Right lobe of liver (tissue), 6 donors: ENCODE measurements at regions not wholly inside any gene's neighbourhood (a gene's known extent, or its start where the extent isn't known, plus 50 kb on each side); places are given as distances from the start of the nearest gene placed in this dataset.

Experiments
- ATAC-seq, 4 donors: fragments of 200-7000 bp; cut with Tn5 transposase; one replicate each; pipeline ENCODE4 v1.9.1; 2020; ENCODE audit warnings: mild to moderate bottlenecking in 4 of 4, moderate library complexity in 4 of 4
- DNase-seq, 3 donors: peaks; one replicate each; pipeline ENCODE4 v3.0.0-alpha.2; 2020
- H3K27ac ChIP-seq, 3 donors: fragments of 200-600 bp; one replicate each; pipeline ENCODE4 v1.8.0; 2022
- H3K27me3 ChIP-seq, 2 donors: fragments of 200-600 bp; one replicate each; pipeline ENCODE4 v1.8.0; 2022
- H3K36me3 ChIP-seq, 4 donors: fragments of 200-600 bp; sonication (generic) in 1 of 4; one replicate each; pipeline versions ENCODE4 v1.5.1 to v1.8.0; 2017 to 2022; ENCODE audit warnings: control low read depth in 1 of 4
- H3K4me1 ChIP-seq, 4 donors: fragments of 200-600 bp; sonication (generic) in 1 of 4; one replicate each; pipeline versions ENCODE4 v1.5.1 to v1.8.0; 2017 to 2022; ENCODE audit warnings: control low read depth in 1 of 4
- H3K4me3 ChIP-seq, 3 donors: fragments of 200-600 bp; one replicate each; pipeline ENCODE4 v1.8.0; 2022
- H3K9me3 ChIP-seq, 4 donors: fragments of 200-600 bp; sonication (generic) in 1 of 4; one replicate each; pipeline versions ENCODE4 v1.5.1 to v1.8.0; 2017 to 2022; ENCODE audit warnings: control low read depth in 1 of 4
- POLR2A ChIP-seq: fragments of 450-650 bp; IDR thresholded peaks from one replicate; pipeline ENCODE4 v1.6.1; 2017; ENCODE audit warnings: antibody characterized with exemption, mild to moderate bottlenecking
- WGBS: methylation state at CpG from one replicate; pipeline ENCODE4 v1.1.6; 2018; ENCODE audit warnings: low coverage, low lambda C conversion rate; ENCODE audit not compliant: insufficient coverage; ENCODE audit errors: missing lambda C conversion rate; 5-methylcytosine and 5-hydroxymethylcytosine counted together
- intact Hi-C, 2 donors: fragments of 100-400 bp; cut with DNase I; formaldehyde crosslinking; loops; one replicate each; pipeline versions ENCODE4 v1.11.2 to v1.14.1; 2022
- TF ChIP-seq, protein P1 (sequence below), 4 donors: fragments of 200-600 bp in 3 of 4; fragments of 450-650 bp in 1 of 4; IDR thresholded peaks; one replicate each; pipeline versions ENCODE4 v1.5.1 to v1.8.0; 2016 to 2022; ENCODE audit warnings: antibody characterized with exemption in 4 of 4, mild to moderate bottlenecking in 2 of 4
- donor health status: DM: no; HTN: yes; CAD: no.
- donor health status: DM: no; HTN: no; CAD: no.
- donor health status: DM: no; HTN: no; CAD: no.
- donor health status: DM: no; HTN: yes; CAD: no.
- donor health status: DM: no; HTN: yes; CAD: no.

DNA sequence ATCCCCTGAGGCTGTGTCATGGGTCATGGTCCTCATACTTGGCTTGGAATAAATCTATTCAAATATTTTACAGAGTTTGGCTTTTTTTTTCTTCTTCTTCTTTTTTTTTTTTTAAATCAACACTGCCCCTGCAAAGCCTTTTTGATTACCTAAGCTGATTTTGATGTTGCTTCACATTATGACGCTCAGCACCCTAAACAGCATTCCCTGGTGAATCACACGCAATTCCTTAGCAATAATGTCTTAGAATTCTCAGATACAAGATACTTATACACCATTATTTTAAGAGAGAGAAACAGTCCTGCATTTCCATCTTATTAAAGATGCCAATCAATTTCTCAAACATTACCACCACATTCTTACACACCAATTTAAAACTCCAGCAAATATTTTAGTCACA, 323.7 kb upstream of the IGFBP3 start:
- H3K4me1 ChIP-seq, result no peaks in the 10 kb centered on the region
- no peak overlapping the region for H3K27ac ChIP-seq
- H3K4me3 ChIP-seq, result no peak overlapping the region
- WGBS, result 46% methylated on average over 2 of the region's 2 CpGs
- no peak for TF ChIP-seq POLR2A
- TF ChIP-seq, protein P1, sequence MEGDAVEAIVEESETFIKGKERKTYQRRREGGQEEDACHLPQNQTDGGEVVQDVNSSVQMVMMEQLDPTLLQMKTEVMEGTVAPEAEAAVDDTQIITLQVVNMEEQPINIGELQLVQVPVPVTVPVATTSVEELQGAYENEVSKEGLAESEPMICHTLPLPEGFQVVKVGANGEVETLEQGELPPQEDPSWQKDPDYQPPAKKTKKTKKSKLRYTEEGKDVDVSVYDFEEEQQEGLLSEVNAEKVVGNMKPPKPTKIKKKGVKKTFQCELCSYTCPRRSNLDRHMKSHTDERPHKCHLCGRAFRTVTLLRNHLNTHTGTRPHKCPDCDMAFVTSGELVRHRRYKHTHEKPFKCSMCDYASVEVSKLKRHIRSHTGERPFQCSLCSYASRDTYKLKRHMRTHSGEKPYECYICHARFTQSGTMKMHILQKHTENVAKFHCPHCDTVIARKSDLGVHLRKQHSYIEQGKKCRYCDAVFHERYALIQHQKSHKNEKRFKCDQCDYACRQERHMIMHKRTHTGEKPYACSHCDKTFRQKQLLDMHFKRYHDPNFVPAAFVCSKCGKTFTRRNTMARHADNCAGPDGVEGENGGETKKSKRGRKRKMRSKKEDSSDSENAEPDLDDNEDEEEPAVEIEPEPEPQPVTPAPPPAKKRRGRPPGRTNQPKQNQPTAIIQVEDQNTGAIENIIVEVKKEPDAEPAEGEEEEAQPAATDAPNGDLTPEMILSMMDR (IDR thresholded peaks at IDR 0.05), result no peak
- no peaks in the 10 kb centered on the region for H3K9me3 ChIP-seq
- no peak for DNase-seq
- no peak for ATAC-seq
- H3K27me3 ChIP-seq, result no peaks in the 10 kb centered on the region
- intact Hi-C loops, result no loop called here
- no peaks in the 10 kb centered on the region for H3K36me3 ChIP-seq

DNA sequence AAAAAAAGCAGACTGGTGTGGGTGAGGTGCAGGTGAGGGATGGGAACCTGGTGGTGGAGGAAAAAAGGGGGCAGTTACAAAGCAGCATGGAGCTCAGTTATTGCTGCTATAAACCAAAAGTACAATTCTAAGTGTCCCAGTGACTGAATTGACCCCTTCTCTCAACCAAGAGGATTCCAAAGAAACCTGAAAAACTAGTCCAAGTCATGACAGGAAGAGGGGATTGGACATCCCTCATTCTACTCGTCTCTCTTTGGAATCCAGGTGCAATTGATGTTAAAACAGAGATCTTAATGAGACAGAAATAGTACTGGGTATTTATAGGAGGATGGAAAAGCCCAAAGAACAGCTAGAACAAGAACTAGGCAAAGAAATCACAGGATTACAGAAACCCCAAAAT, 322.3 kb upstream of the IGFBP3 start:
- H3K27me3 ChIP-seq, result no peaks in the 10 kb centered on the region
- no peaks in the 10 kb centered on the region for H3K4me1 ChIP-seq
- H3K36me3 ChIP-seq, result no peaks in the 10 kb centered on the region
- ATAC-seq, result no peak
- DNase-seq, result no peak
- WGBS, result 29% methylated on average over 1 of the region's 1 CpG
- no peak overlapping the region for H3K27ac ChIP-seq
- no peaks in the 10 kb centered on the region for H3K9me3 ChIP-seq
- H3K4me3 ChIP-seq, result no peak overlapping the region
- intact Hi-C loops, result no loop called here
- TF ChIP-seq, protein P1 (IDR thresholded peaks at IDR 0.05), result no peak
- no peak for TF ChIP-seq POLR2A

DNA sequence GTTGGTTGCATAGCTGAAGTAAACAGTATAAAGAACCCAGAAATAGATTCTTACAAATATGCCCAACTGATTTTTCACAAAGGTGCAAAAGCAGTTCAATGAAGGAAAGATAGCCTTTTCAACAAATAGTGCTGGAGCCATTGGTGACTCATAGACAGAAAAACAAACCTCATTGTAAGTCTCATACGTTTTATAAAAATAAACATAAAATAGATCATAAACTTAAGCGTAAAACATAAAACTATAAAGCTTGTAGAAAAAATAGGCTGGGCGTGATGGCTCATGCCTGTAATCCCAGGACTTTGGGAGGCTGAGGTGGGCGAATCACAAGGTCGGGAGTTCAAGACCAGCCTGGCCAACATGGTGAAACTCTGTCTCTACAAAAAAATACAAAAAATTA, 318.8 kb upstream of the IGFBP3 start:
- Histone ChIP-seq H3K27me3 (no peaks in the 10 kb centered on the region), H3K4me1 (no peaks in the 10 kb centered on the region), H3K9me3 (no peaks in the 10 kb centered on the region), H3K4me3 (no peak overlapping the region), H3K36me3 (no peaks in the 10 kb centered on the region), H3K27ac (no peak overlapping the region)
- ATAC-seq (no peak), DNase-seq (no peak)
- TF ChIP-seq, protein P1 (IDR thresholded peaks at IDR 0.05), result no peak
- TF ChIP-seq POLR2A, result no peak
- intact Hi-C loops, result no loop called here
- WGBS, result 91% methylated on average over 5 of the region's 5 CpGs

DNA sequence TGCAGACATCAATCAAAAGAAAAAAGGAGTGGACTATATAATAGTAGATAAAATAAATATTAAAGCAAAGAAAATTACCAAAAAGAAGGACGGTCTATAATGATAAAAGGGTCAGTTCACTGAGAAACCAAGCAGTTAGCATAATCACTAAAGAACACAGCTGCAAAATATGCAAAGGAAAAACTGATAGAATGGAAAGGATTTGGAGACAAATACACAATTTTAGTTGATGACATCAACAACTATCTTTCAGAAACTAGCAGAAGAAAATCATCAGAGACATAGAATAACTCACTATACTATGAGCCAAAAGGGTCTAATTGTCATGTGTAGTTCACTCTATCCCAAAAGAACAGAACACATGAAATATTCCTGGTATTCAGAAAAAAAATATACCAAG, 316.4 kb upstream of the IGFBP3 start:
- Histone ChIP-seq H3K27ac (no peak overlapping the region), H3K27me3 (no peaks in the 10 kb centered on the region), H3K9me3 (no peaks in the 10 kb centered on the region), H3K4me3 (no peak overlapping the region), H3K36me3 (no peaks in the 10 kb centered on the region), H3K4me1 (no peaks in the 10 kb centered on the region)
- WGBS, result 64% methylated on average over 1 of the region's 1 CpG
- intact Hi-C loops, result no loop called here
- ATAC-seq (no peak), DNase-seq (no peak)
- TF ChIP-seq, protein P1 (IDR thresholded peaks at IDR 0.05), result no peak
- no peak for TF ChIP-seq POLR2A

GRCh38 chr7:46233585-46234329, 312.7 kb upstream of the IGFBP3 start:
- H3K27me3 ChIP-seq, result no peaks in the 10 kb centered on the region
- intact Hi-C loops, result no loop called here
- 80% methylated on average over 1 of the region's 1 CpG for WGBS

More at GRCh38 chr7:46233585-46234329, 312.7 kb upstream of the IGFBP3 start:
- Histone ChIP-seq H3K4me3 (no peak overlapping the region), H3K9me3 (no peaks in the 10 kb centered on the region), H3K27ac (no peak overlapping the region), H3K36me3 (no peaks in the 10 kb centered on the region), H3K4me1 (no peaks in the 10 kb centered on the region)
- no peak for TF ChIP-seq POLR2A
- TF ChIP-seq, protein P1 (IDR thresholded peaks at IDR 0.05), result no peak
- DNase-seq (no peak), ATAC-seq (no peak)
